ENCODE measurements at regions not wholly inside any gene's neighbourhood (a gene's known extent, or its start where the extent isn't known, plus 50 kb on each side); places are given as distances from the start of the nearest gene placed in this dataset.

DNA sequence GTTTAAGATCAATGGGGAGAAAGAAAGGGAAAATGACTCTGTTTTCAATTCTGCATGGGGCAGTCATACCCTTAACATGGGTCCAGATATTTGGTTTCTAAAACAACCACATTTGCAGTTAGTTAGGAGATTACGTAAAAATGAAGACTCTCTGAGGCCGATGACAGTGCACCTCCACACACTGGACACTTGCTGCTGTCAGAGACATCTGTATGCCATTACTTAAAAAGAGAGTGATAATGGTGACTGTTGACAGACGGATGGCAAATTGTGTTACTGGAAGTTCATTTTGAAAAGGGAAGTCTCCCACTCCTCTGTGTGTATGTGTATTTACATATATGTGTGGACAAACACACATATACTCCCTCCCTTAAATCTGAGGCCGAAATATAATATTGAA is 304.5 kb upstream of the SEMA6D start:
- ChIA-PET POLR2A (ENCODE audit: unreplicated experiment) (no interaction called here), CTCF (no interaction called here)
- Histone ChIP-seq H3K9me2 (replicated peaks; ENCODE audit: low read length) (no peaks in the 10 kb centered on the region), H3K9me3 (ENCODE audit: low read length) (no peaks in the 10 kb centered on the region), H3K4me3 (ENCODE audit: low read length) (no peak overlapping the region), H3K36me3 (ENCODE audit: low read depth, low read length) (no peaks in the 10 kb centered on the region), H3F3A (ENCODE audit: low read length, unreplicated experiment) (no peaks in the 10 kb centered on the region), H3K79me2 (ENCODE audit: low read length) (no peaks in the 10 kb centered on the region), H2AFZ (ENCODE audit: low read length) (no peak overlapping the region), H3K9ac (ENCODE audit: low read length) (no peak overlapping the region), H4K20me1 (ENCODE audit: low read length) (no peaks in the 10 kb centered on the region), H3K27me3 (ENCODE audit: low read length) (no peaks in the 10 kb centered on the region), H3K4me2 (ENCODE audit: low read length) (no peak overlapping the region), H3K27ac (ENCODE audit: low read length) (no peak overlapping the region), H3K4me1 (ENCODE audit: insufficient read depth, low read length) (no peaks in the 10 kb centered on the region)
- intact Hi-C loops (cut with micrococcal nuclease) = no loop called here
- no peak for DNase-seq
- no peak for ATAC-seq
- TF ChIP-seq EZH2phosphoT487 (IDR thresholded peaks at IDR 0.05; ENCODE audit: borderline replicate concordance, low read length) (no peak), EZH2 (IDR thresholded peaks at IDR 0.05; ENCODE audit: low read length, unreplicated experiment) (no peak)
- TF ChIP-seq, protein P1, sequence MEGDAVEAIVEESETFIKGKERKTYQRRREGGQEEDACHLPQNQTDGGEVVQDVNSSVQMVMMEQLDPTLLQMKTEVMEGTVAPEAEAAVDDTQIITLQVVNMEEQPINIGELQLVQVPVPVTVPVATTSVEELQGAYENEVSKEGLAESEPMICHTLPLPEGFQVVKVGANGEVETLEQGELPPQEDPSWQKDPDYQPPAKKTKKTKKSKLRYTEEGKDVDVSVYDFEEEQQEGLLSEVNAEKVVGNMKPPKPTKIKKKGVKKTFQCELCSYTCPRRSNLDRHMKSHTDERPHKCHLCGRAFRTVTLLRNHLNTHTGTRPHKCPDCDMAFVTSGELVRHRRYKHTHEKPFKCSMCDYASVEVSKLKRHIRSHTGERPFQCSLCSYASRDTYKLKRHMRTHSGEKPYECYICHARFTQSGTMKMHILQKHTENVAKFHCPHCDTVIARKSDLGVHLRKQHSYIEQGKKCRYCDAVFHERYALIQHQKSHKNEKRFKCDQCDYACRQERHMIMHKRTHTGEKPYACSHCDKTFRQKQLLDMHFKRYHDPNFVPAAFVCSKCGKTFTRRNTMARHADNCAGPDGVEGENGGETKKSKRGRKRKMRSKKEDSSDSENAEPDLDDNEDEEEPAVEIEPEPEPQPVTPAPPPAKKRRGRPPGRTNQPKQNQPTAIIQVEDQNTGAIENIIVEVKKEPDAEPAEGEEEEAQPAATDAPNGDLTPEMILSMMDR (conservative IDR thresholded peaks at IDR 0.05; ENCODE audit: low read depth, low read length) = no peak
- no TSS peak for BruUV-seq (replicated peaks)

DNA sequence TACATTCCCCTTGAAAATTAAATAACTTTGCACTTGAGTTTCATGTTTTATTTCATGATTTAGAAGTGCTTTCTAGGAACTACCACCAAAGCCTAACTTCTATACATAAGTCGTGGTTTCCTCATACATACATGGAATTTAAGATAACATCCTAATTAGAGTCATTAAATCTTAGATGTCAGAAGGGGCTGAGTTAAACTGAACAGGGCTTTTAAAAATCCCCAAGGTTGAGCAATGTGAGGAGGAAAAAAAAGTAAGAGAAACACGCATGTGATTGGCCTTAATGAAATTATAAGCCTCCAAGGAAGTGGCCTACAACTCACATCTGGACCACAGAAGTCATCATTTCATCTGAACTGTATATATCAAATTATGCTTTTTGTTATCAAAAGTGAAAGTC is 303.1 kb upstream of the SEMA6D start:
- intact Hi-C loops (cut with micrococcal nuclease) = no loop called here
- BruUV-seq (replicated peaks) = no TSS peak
- no peak for TF ChIP-seq EZH2 (IDR thresholded peaks at IDR 0.05; ENCODE audit: low read length, unreplicated experiment)
- TF ChIP-seq, protein P1 (conservative IDR thresholded peaks at IDR 0.05; ENCODE audit: low read depth, low read length) = no peak
- no peak for TF ChIP-seq EZH2phosphoT487 (IDR thresholded peaks at IDR 0.05; ENCODE audit: borderline replicate concordance, low read length)
- Histone ChIP-seq H3K9me3 (ENCODE audit: low read length) (no peaks in the 10 kb centered on the region), H2AFZ (ENCODE audit: low read length) (no peak overlapping the region), H3K27ac (ENCODE audit: low read length) (no peak overlapping the region), H3K9ac (ENCODE audit: low read length) (no peak overlapping the region), H3K4me2 (ENCODE audit: low read length) (no peak overlapping the region), H3K9me2 (replicated peaks; ENCODE audit: low read length) (no peaks in the 10 kb centered on the region), H3K36me3 (ENCODE audit: low read depth, low read length) (no peaks in the 10 kb centered on the region), H3F3A (ENCODE audit: low read length, unreplicated experiment) (no peaks in the 10 kb centered on the region), H3K4me3 (ENCODE audit: low read length) (no peak overlapping the region), H3K4me1 (ENCODE audit: insufficient read depth, low read length) (no peaks in the 10 kb centered on the region), H3K79me2 (ENCODE audit: low read length) (no peaks in the 10 kb centered on the region), H4K20me1 (ENCODE audit: low read length) (no peaks in the 10 kb centered on the region), H3K27me3 (ENCODE audit: low read length) (no peaks in the 10 kb centered on the region)
- POLR2A ChIA-PET (ENCODE audit: unreplicated experiment) = no interaction called here
- no peak for DNase-seq
- CTCF ChIA-PET = no interaction called here
- ATAC-seq = no peak

DNA sequence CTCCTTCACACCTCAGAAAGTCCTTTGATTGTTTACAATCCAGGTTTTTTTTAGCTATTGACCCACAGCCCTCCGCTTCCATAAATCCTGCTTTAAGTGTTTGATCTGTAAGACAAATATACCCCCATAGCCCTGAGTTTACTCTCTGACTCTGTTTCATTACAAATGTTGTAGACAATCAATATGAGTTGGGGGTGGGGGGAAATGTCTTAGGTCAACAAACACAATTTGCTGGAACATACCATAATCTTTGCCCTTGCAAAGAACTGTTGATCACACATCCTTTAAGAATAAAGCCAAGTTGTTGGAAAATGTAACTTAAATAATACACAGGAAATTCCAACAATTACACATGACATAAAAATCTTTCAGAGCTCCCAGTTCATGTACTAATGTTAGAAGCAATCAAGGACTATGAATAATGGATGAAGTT is 301.8 kb upstream of the SEMA6D start:
- POLR2A ChIA-PET (ENCODE audit: unreplicated experiment) = no interaction called here
- H3K27me3 ChIP-seq (ENCODE audit: low read length) = no peaks in the 10 kb centered on the region

More for the DNA sequence above, 301.8 kb upstream of the SEMA6D start:
- no peak overlapping the region for H2AFZ ChIP-seq (ENCODE audit: low read length)
- no peak overlapping the region for H3K4me3 ChIP-seq (ENCODE audit: low read length)
- no peaks in the 10 kb centered on the region for H4K20me1 ChIP-seq (ENCODE audit: low read length)
- intact Hi-C loops (cut with micrococcal nuclease) = no loop called here
- no peaks in the 10 kb centered on the region for H3F3A ChIP-seq (ENCODE audit: low read length, unreplicated experiment)
- no peak overlapping the region for H3K9ac ChIP-seq (ENCODE audit: low read length)
- BruUV-seq (replicated peaks) = no TSS peak
- no peak overlapping the region for H3K4me2 ChIP-seq (ENCODE audit: low read length)
- CTCF ChIA-PET = no interaction called here
- TF ChIP-seq, protein P1 (conservative IDR thresholded peaks at IDR 0.05; ENCODE audit: low read depth, low read length) = no peak
- TF ChIP-seq EZH2 (IDR thresholded peaks at IDR 0.05; ENCODE audit: low read length, unreplicated experiment) (no peak), EZH2phosphoT487 (IDR thresholded peaks at IDR 0.05; ENCODE audit: borderline replicate concordance, low read length) (no peak)
- H3K4me1 ChIP-seq (ENCODE audit: insufficient read depth, low read length) = no peaks in the 10 kb centered on the region
- ATAC-seq = no peak
- no peaks in the 10 kb centered on the region for H3K36me3 ChIP-seq (ENCODE audit: low read depth, low read length)
- no peak for DNase-seq
- no peak overlapping the region for H3K27ac ChIP-seq (ENCODE audit: low read length)
- H3K9me3 ChIP-seq (ENCODE audit: low read length) = no peaks in the 10 kb centered on the region
- H3K9me2 ChIP-seq (replicated peaks; ENCODE audit: low read length) = no peaks in the 10 kb centered on the region
- H3K79me2 ChIP-seq (ENCODE audit: low read length) = no peaks in the 10 kb centered on the region

Data from PC-3 (cell line).